Mucosa of descending colon (tissue), 3 donors: ENCODE measurements at regions not wholly inside any gene's neighbourhood (a gene's known extent, or its start where the extent isn't known, plus 50 kb on each side); places are given as distances from the start of the nearest gene placed in this dataset.

ENCODE experiments used
- ATAC-seq: fragments of 200-7000 bp; cut with Tn5 transposase; one replicate; pipeline ENCODE4 v1.9.1; 2020; ENCODE audit warnings: mild to moderate bottlenecking, moderate library complexity
- DNase-seq, 3 donors: peaks; one replicate each; pipeline ENCODE4 v3.0.0-alpha.2; 2020
- H3K36me3 ChIP-seq: fragments of 200-600 bp; one replicate; pipeline ENCODE4 v1.8.0; 2021; ENCODE audit warnings: low read depth, mild to moderate bottlenecking
- H3K4me1 ChIP-seq: fragments of 200-600 bp; one replicate; pipeline ENCODE4 v1.8.0; 2021; ENCODE audit warnings: low read depth, mild to moderate bottlenecking
- H3K4me3 ChIP-seq: fragments of 200-600 bp; one replicate; pipeline ENCODE4 v1.8.0; 2021; ENCODE audit warnings: mild to moderate bottlenecking
- H3K9me3 ChIP-seq: fragments of 200-600 bp; one replicate; pipeline ENCODE4 v1.8.0; 2021; ENCODE audit warnings: mild to moderate bottlenecking
- intact Hi-C, 2 donors: fragments of 100-400 bp; cut with DNase I in 1 of 2; cut with micrococcal nuclease in 1 of 2; formaldehyde crosslinking; loops; one replicate each; pipeline versions ENCODE4 v1.11.0 to v1.11.1; 2022; cut with DNase I, micrococcal nuclease
- TF ChIP-seq, protein P1 (sequence below): fragments of 200-600 bp; IDR thresholded peaks from one replicate; pipeline ENCODE4 v1.8.0; 2022; ENCODE audit warnings: antibody characterized with exemption, mild to moderate bottlenecking
- donor health status: DM: no; HTN: no; CAD: no; lungs with moderate emphysema.
- donor health status: DM: no; HTN: no; CAD: no.
- donor health status: DM: no; HTN: yes; CAD: no.

DNA sequence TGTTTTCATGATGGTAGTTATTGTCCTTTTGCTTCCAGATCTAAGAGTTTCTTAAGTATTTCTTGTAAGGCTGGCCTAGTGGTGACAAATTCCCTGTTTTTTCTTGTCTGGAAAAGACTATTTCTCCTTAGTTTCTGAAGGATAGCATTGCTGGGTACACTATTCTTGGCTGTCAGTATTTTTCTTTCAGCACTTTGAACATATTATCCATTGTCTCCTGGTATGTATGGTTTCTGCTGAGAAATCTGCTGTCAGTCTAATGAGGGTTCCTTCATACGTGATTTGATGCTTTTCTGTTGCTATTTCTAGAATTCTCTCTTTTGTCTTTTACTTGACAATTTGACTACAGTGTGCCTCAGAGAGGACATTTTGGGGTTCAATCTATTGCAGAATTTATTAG is 134.3 kb downstream of the CGGBP1 start:
- Histone ChIP-seq H3K4me1 (no peaks in the 10 kb centered on the region), H3K4me3 (no peak overlapping the region), H3K9me3 (peaks cover 15% of the 10 kb centered on the region), H3K36me3 (no peaks in the 10 kb centered on the region)
- TF ChIP-seq, protein P1, sequence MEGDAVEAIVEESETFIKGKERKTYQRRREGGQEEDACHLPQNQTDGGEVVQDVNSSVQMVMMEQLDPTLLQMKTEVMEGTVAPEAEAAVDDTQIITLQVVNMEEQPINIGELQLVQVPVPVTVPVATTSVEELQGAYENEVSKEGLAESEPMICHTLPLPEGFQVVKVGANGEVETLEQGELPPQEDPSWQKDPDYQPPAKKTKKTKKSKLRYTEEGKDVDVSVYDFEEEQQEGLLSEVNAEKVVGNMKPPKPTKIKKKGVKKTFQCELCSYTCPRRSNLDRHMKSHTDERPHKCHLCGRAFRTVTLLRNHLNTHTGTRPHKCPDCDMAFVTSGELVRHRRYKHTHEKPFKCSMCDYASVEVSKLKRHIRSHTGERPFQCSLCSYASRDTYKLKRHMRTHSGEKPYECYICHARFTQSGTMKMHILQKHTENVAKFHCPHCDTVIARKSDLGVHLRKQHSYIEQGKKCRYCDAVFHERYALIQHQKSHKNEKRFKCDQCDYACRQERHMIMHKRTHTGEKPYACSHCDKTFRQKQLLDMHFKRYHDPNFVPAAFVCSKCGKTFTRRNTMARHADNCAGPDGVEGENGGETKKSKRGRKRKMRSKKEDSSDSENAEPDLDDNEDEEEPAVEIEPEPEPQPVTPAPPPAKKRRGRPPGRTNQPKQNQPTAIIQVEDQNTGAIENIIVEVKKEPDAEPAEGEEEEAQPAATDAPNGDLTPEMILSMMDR = no peak
- DNase-seq (no peak), ATAC-seq (no peak)
- intact Hi-C loops = no loop called here

DNA sequence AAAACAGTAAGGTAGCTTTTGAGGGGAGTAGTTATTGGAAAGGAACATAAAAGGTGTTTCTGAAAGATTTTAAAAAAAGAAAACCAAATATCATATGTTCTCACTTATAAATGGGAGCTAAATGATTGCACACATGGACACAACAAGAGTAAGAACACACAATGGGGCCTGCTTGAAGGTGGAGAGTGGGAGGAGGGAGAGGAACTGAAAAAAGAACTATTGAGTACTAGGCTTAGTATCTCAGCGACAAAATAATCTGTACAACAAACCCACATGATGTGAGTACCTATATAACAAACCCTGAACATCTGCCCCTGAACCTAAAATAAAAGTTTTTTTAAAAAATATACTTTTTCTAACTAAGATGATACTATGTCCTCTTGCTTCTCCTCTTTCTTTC is 138.3 kb downstream of the CGGBP1 start:
- TF ChIP-seq, protein P1 = no peak
- ATAC-seq = no peak
- H3K9me3 ChIP-seq = peaks cover 15% of the 10 kb centered on the region
- no peaks in the 10 kb centered on the region for H3K4me1 ChIP-seq
- no peaks in the 10 kb centered on the region for H3K36me3 ChIP-seq
- no peak overlapping the region for H3K4me3 ChIP-seq
- DNase-seq = no peak
- intact Hi-C loops = no loop called here

DNA sequence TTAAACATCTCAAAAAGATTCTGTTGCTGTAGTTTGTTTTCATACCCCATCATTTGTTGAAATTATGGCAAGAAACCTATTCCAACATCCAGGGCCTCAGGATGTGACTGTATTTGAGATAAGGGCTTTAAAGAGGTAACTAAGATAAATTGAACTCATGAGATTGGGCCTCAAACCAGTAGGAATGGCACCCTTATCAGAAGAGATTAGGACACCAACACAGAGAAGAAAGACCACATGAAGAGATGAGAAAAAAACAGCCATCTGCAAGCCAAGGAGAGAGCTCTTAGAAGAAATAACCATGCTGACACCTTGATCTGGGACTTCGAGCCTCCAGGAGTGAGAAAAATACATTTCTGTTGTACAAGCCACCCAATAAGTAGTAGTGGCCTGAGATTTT is 157.7 kb downstream of the CGGBP1 start:
- TF ChIP-seq, protein P1 = no peak
- H3K9me3 ChIP-seq = no peaks in the 10 kb centered on the region
- H3K4me1 ChIP-seq = no peaks in the 10 kb centered on the region
- DNase-seq (no peak), ATAC-seq (no peak)
- H3K4me3 ChIP-seq = no peak overlapping the region
- intact Hi-C loops = no loop called here
- no peaks in the 10 kb centered on the region for H3K36me3 ChIP-seq

DNA sequence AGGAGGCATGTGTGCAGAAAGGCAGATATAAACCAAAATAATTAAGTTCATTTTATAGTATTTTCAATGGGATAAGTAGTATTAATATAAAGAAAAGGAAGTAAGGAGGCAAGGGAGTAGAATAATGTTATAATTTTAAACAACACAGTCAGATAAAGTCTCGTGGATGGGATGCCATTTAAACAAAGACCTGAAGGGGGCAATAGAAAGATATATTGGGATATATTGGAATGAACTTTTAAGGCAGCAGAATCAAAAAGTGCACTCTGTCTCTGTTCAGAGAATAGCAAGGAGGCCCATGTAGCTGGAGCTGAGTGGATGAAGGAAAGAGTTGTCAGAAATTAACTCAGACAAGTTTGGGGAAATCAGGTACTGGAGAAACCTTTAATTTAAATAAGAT is 158.7 kb downstream of the CGGBP1 start:
- ATAC-seq = no peak
- Histone ChIP-seq H3K4me1 (no peaks in the 10 kb centered on the region), H3K9me3 (no peaks in the 10 kb centered on the region), H3K4me3 (no peak overlapping the region), H3K36me3 (no peaks in the 10 kb centered on the region)
- intact Hi-C loops = no loop called here
- DNase-seq = peak in 1 of 3 donors; percentile 13
- TF ChIP-seq, protein P1 = no peak

DNA sequence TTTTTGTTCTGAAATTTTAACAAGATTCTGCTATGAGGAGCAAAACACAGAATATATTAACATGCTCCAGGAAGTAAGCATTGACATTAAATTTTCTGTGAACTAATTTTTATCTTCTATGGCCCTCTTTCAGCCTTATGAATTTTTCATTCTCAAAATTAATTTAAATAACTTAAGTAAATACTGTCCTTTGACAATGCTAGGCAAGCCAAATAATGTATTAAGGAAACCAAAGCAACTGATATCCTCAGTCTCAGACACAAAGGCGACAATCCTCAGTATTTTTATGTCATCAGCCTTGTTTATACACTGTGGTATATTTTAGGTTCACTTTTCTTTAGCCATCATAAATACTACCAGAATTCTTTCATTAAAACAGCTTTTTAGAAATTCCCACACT is 159.8 kb downstream of the CGGBP1 start:
- no peak for DNase-seq
- Histone ChIP-seq H3K36me3 (no peaks in the 10 kb centered on the region), H3K4me3 (no peak overlapping the region), H3K4me1 (no peaks in the 10 kb centered on the region), H3K9me3 (no peaks in the 10 kb centered on the region)
- intact Hi-C loops = no loop called here
- no peak for ATAC-seq
- TF ChIP-seq, protein P1 = no peak

DNA sequence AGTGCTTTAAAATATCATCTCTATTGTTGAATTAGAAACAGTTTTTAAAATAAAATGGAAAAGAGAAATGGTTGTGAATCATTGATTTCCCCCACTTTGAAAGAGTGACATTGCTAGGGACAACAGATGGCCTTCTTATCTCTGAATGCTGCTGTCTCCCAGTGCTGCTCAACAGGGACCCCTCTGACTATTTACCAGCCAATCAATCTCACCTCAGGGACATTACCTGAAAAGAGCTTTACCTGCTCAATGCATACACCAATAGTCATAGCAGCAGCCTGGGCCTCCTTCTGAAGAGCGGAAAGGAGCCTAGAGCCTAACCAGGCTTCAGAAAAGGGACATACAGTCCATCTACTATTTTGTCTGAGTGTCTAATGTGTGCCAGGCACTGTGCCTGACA is 162.8 kb downstream of the CGGBP1 start:
- intact Hi-C loops = no loop called here
- no peak for ATAC-seq
- TF ChIP-seq, protein P1 = no peak

More for the DNA sequence above, 162.8 kb downstream of the CGGBP1 start:
- H3K4me1 ChIP-seq = no peaks in the 10 kb centered on the region
- H3K4me3 ChIP-seq = no peak overlapping the region
- DNase-seq = no peak
- no peaks in the 10 kb centered on the region for H3K9me3 ChIP-seq
- H3K36me3 ChIP-seq = no peaks in the 10 kb centered on the region
